ENCODE measurements at regions not wholly inside any gene's neighbourhood (a gene's known extent, or its start where the extent isn't known, plus 50 kb on each side); places are given as distances from the start of the nearest gene placed in this dataset.

- TF ChIP-seq POLR2A (IDR thresholded peaks at IDR 0.05; ENCODE audit: extremely low read depth, insufficient read length) (no peak), MAX (IDR thresholded peaks at IDR 0.05; ENCODE audit: low read depth, low read length) (no peak)
- H3K4me3 ChIP-seq (ENCODE audit: low read depth, low read length) = no peak overlapping the region
- no peak for DNase-seq (ENCODE audit: low read depth)
Measured at GRCh38 chr22:48931452-48931851, 896.2 kb downstream of the BRD1 start.

DNA sequence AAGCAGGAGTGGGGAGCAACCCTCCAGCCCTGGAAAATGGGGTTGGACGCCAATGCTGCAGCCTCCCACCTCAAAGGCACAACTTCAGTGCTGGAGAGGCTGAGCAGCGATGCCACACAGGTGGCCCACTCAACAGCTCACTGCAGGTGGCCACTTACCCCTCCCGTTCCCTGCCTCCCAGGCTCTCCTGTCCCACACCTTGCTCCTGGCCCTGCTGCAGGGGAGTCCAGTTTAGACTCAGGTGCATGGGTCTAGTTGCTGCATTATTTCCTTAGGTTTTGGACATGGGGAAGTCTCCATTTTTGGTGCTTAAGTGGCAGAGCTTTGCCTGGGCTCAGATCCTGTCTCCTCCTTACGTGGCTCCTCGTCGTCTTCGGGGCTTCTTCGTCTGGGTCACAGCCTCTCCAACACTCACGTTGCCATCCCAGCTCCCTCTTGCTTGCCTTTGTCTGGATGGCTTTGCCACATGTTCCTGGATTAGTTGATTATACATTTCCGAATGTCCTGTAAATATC lies 898.3 kb downstream of the BRD1 start:
- no peak for TF ChIP-seq POLR2A (IDR thresholded peaks at IDR 0.05; ENCODE audit: extremely low read depth, insufficient read length)
- TF ChIP-seq, protein P1, sequence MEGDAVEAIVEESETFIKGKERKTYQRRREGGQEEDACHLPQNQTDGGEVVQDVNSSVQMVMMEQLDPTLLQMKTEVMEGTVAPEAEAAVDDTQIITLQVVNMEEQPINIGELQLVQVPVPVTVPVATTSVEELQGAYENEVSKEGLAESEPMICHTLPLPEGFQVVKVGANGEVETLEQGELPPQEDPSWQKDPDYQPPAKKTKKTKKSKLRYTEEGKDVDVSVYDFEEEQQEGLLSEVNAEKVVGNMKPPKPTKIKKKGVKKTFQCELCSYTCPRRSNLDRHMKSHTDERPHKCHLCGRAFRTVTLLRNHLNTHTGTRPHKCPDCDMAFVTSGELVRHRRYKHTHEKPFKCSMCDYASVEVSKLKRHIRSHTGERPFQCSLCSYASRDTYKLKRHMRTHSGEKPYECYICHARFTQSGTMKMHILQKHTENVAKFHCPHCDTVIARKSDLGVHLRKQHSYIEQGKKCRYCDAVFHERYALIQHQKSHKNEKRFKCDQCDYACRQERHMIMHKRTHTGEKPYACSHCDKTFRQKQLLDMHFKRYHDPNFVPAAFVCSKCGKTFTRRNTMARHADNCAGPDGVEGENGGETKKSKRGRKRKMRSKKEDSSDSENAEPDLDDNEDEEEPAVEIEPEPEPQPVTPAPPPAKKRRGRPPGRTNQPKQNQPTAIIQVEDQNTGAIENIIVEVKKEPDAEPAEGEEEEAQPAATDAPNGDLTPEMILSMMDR (IDR thresholded peaks at IDR 0.05; ENCODE audit: low read depth, low read length) = no peak
- TF ChIP-seq MYC (IDR thresholded peaks at IDR 0.05; ENCODE audit: low read depth, low read length) = no peak
- TF ChIP-seq MAX (IDR thresholded peaks at IDR 0.05; ENCODE audit: low read depth, low read length) = no peak
- no peak for DNase-seq (ENCODE audit: low read depth)
- no peak overlapping the region for H3K4me3 ChIP-seq (ENCODE audit: low read depth, low read length)

DNA sequence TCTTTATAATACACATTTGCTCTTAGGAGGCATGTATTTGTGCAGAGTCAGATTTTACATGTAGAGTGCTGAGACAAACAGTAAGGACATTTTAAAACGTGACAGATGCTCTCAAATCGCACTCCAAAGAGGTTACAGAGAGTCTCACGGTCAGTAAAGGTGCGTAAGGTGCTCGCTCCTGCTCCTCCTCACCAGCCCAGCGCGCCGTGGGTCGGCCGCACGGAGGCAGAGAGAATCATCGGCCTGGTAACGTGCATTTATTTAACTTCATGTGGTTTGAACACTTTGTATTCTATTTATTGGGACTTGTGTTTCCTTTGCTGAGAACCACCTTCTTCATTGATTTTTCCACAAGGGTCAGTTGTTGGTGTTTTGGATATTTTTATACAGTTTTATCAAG lies 900.1 kb downstream of the BRD1 start:
- no peak for TF ChIP-seq POLR2A (IDR thresholded peaks at IDR 0.05; ENCODE audit: extremely low read depth, insufficient read length)
- TF ChIP-seq MYC (IDR thresholded peaks at IDR 0.05; ENCODE audit: low read depth, low read length) = no peak
- no peak for TF ChIP-seq MAX (IDR thresholded peaks at IDR 0.05; ENCODE audit: low read depth, low read length)
- TF ChIP-seq, protein P1 (IDR thresholded peaks at IDR 0.05; ENCODE audit: low read depth, low read length) = no peak
- no peak for DNase-seq (ENCODE audit: low read depth)
- H3K4me3 ChIP-seq (ENCODE audit: low read depth, low read length) = no peak overlapping the region

- DNase-seq (ENCODE audit: low read depth) = no peak
- no peak overlapping the region for H3K4me3 ChIP-seq (ENCODE audit: low read depth, low read length)
- TF ChIP-seq MYC (IDR thresholded peaks at IDR 0.05; ENCODE audit: low read depth, low read length) = no peak
- TF ChIP-seq, protein P1 (IDR thresholded peaks at IDR 0.05; ENCODE audit: low read depth, low read length) = no peak
- TF ChIP-seq POLR2A (IDR thresholded peaks at IDR 0.05; ENCODE audit: extremely low read depth, insufficient read length) = no peak
- TF ChIP-seq MAX (IDR thresholded peaks at IDR 0.05; ENCODE audit: low read depth, low read length) = no peak
Measured at GRCh38 chr22:48926643-48927042, 901.0 kb downstream of the BRD1 start.

GRCh38 chr22:48926136-48926535 lies 901.5 kb downstream of the BRD1 start:
- no peak for DNase-seq (ENCODE audit: low read depth)
- TF ChIP-seq MAX (IDR thresholded peaks at IDR 0.05; ENCODE audit: low read depth, low read length) (no peak), POLR2A (IDR thresholded peaks at IDR 0.05; ENCODE audit: extremely low read depth, insufficient read length) (no peak), MYC (IDR thresholded peaks at IDR 0.05; ENCODE audit: low read depth, low read length) (no peak)
- TF ChIP-seq, protein P1 (IDR thresholded peaks at IDR 0.05; ENCODE audit: low read depth, low read length) = no peak
- H3K4me3 ChIP-seq (ENCODE audit: low read depth, low read length) = no peak overlapping the region

DNA sequence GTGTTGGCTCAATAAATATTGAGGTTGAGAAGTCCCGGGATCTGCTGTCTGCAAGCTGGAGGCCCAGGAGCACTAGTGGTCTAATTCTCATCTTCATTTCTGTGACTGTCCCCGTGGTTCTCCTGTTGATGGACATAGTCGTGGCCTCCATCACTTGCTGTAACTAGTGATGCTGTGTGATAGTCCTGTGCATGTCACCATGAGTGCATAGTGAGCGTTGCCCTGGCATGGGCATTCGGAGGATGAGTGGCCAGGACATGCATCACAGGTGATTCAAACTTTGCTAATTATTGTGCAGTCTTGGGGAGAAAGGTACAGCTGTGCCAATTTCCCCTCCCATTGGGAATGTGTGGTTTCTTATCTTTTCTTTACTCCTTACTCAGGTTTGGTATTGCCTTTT lies 902.2 kb downstream of the BRD1 start:
- TF ChIP-seq, protein P1 (IDR thresholded peaks at IDR 0.05; ENCODE audit: low read depth, low read length) = no peak
- TF ChIP-seq MYC (IDR thresholded peaks at IDR 0.05; ENCODE audit: low read depth, low read length) (no peak), POLR2A (IDR thresholded peaks at IDR 0.05; ENCODE audit: extremely low read depth, insufficient read length) (no peak), MAX (IDR thresholded peaks at IDR 0.05; ENCODE audit: low read depth, low read length) (no peak)
- no peak overlapping the region for H3K4me3 ChIP-seq (ENCODE audit: low read depth, low read length)
- DNase-seq (ENCODE audit: low read depth) = no peak

All from NB4 (cell line).